A673 (cell line): ENCODE measurements at regions not wholly inside any gene's neighbourhood (a gene's known extent, or its start where the extent isn't known, plus 50 kb on each side); places are given as distances from the start of the nearest gene placed in this dataset.

Source experiments
- BruUV-seq: library from RNA; stranded (reverse); fragments of 400-500 nt; replicated peaks from 2 replicates; lab custom pipeline; 2021; lab: Mats Ljungman, UMichigan
- CTCF ChIA-PET: fragments of 300-600 bp; sonication (Branson Sonifier 250); formaldehyde crosslinking; loops from one replicate; lab custom pipeline; 2022; ENCODE audit warnings: antibody characterized with exemption; lab: Charles Lee
- POLR2A ChIA-PET: fragments of 300-600 bp; sonication (Branson Sonifier 250); formaldehyde crosslinking; loops from one replicate; lab custom pipeline; 2022; ENCODE audit warnings: antibody characterized with exemption; ENCODE audit not compliant: low non-redundant PET; lab: Charles Lee
- DNase-seq: peaks from one replicate; pipeline ENCODE4 v3.0.0-alpha.2; 2015; ENCODE audit warnings: low spot score
- H3K27ac ChIP-seq: fragments of 200-600 bp; sonication (generic); 2 replicates; pipeline ENCODE4 v1.5.1; 2016; ENCODE audit warnings: mixed run types, low read depth, mild to moderate bottlenecking, mixed read lengths, antibody characterized with exemption, low read length; ENCODE audit not compliant: poor library complexity, severe bottlenecking
- H3K27me3 ChIP-seq: fragments of 200-600 bp; sonication (generic); replicated peaks from 2 replicates; pipeline ENCODE4 v1.6.1; 2017; ENCODE audit warnings: mixed run types, low read depth, mild to moderate bottlenecking, mixed read lengths, antibody characterized with exemption, low read length; ENCODE audit not compliant: insufficient read depth, poor library complexity
- H3K36me3 ChIP-seq: fragments of 200-600 bp; sonication (generic); 2 replicates; pipeline ENCODE4 v1.6.1; 2016; ENCODE audit warnings: mixed run types, mild to moderate bottlenecking, mixed read lengths, antibody characterized with exemption, low read length; ENCODE audit not compliant: insufficient read depth, poor library complexity, severe bottlenecking
- H3K4me1 ChIP-seq: fragments of 200-600 bp; sonication (generic); 2 replicates; pipeline ENCODE4 v1.6.1; 2017; ENCODE audit warnings: mixed run types, mild to moderate bottlenecking, mixed read lengths, antibody characterized with exemption, low read length; ENCODE audit not compliant: insufficient read depth, poor library complexity, severe bottlenecking
- H3K4me3 ChIP-seq: fragments of 200-600 bp; sonication (generic); 2 replicates; pipeline ENCODE4 v1.5.1; 2016; ENCODE audit warnings: low read depth, mixed run types, mild to moderate bottlenecking, mixed read lengths, low read length; ENCODE audit not compliant: poor library complexity, severe bottlenecking
- H3K9me3 ChIP-seq: fragments of 200-600 bp; sonication (generic); 2 replicates; pipeline ENCODE4 v1.6.1; 2016; ENCODE audit warnings: mixed run types, low read depth, mild to moderate bottlenecking, mixed read lengths, antibody characterized with exemption, low read length; ENCODE audit not compliant: poor library complexity, severe bottlenecking
- CTCF ChIP-seq: fragments of 300-800, 200-600 bp; sonication (generic); conservative IDR thresholded peaks from 2 replicates; pipeline ENCODE4 v1.5.1; 2017; ENCODE audit warnings: low read depth, mild to moderate bottlenecking, antibody characterized with exemption, low read length, moderate library complexity, mixed read lengths
- EZH2 ChIP-seq: fragments of 200-600 bp; sonication (generic); IDR thresholded peaks from 2 replicates; pipeline ENCODE4 v1.6.1; 2017; ENCODE audit warnings: borderline replicate concordance, low read depth, mild to moderate bottlenecking, mixed read lengths, antibody characterized with exemption, low read length; ENCODE audit not compliant: poor library complexity, severe bottlenecking
- intact Hi-C: fragments of 100-400 bp; cut with micrococcal nuclease; formaldehyde crosslinking; loops from one replicate; pipeline ENCODE4 v1.10.0; 2022; ENCODE audit not compliant: unreplicated experiment

GRCh38 chr4:23245203-23245832 is 552.6 kb downstream of the GBA3 start:
- Histone ChIP-seq H3K27me3 (no peaks in the 10 kb centered on the region), H3K9me3 (peaks cover 10% of the 10 kb centered on the region), H3K36me3 (no peaks in the 10 kb centered on the region), H3K27ac (no peak overlapping the region), H3K4me3 (no peak overlapping the region), H3K4me1 (no peaks in the 10 kb centered on the region)
- intact Hi-C loops, result no loop called here
- ChIA-PET POLR2A (no interaction called here), CTCF (no interaction called here)
- TF ChIP-seq CTCF (no peak), EZH2 (no peak)
- DNase-seq, result no peak
- BruUV-seq, result no TSS peak

- no peak overlapping the region for H3K4me3 ChIP-seq
- H3K27me3 ChIP-seq, result no peaks in the 10 kb centered on the region
- intact Hi-C loops, result no loop called here
- ChIA-PET POLR2A (no interaction called here), CTCF (no interaction called here)
- H3K9me3 ChIP-seq, result peaks cover 10% of the 10 kb centered on the region
- H3K4me1 ChIP-seq, result no peaks in the 10 kb centered on the region
- TF ChIP-seq CTCF (no peak), EZH2 (no peak)
- H3K36me3 ChIP-seq, result no peaks in the 10 kb centered on the region
- DNase-seq, result no peak
- BruUV-seq, result no TSS peak
- H3K27ac ChIP-seq, result no peak overlapping the region
These were observed 550.2 kb downstream of the GBA3 start for GRCh38 chr4:23242962-23243361.

GRCh38 chr4:23241408-23241807 is 548.7 kb downstream of the GBA3 start:
- H3K4me1 ChIP-seq, result no peaks in the 10 kb centered on the region
- DNase-seq, result no peak
- H3K9me3 ChIP-seq, result peaks cover 10% of the 10 kb centered on the region
- H3K36me3 ChIP-seq, result no peaks in the 10 kb centered on the region
- no TSS peak for BruUV-seq
- no peak overlapping the region for H3K4me3 ChIP-seq
- no peak for TF ChIP-seq CTCF
- no peak for TF ChIP-seq EZH2
- ChIA-PET POLR2A (no interaction called here), CTCF (no interaction called here)
- H3K27me3 ChIP-seq, result no peaks in the 10 kb centered on the region
- intact Hi-C loops, result no loop called here
- no peak overlapping the region for H3K27ac ChIP-seq
